GM12878 (cell line): ENCODE measurements at regions not wholly inside any gene's neighbourhood (a gene's known extent, or its start where the extent isn't known, plus 50 kb on each side); places are given as distances from the start of the nearest gene placed in this dataset.

Source experiments
- ATAC-seq: fragments of 200-7000 bp; cut with Tn5 transposase; 3 replicates; pipeline ENCODE4 v1.9.1; 2020; ENCODE audit warnings: mild to moderate bottlenecking, moderate library complexity
- BruUV-seq: library from RNA; stranded (reverse); fragments of 400-500 nt; replicated peaks from 2 replicates; lab custom pipeline; 2021; lab: Mats Ljungman, UMichigan
- CTCF ChIA-PET: fragments of 300-600 bp; sonication (Branson Sonifier 250); formaldehyde crosslinking; extraction: SDS; loops from one replicate; lab custom pipeline; 2021; ENCODE audit warnings: inconsistent platforms; lab: Yijun Ruan, JAX
- POLR2A ChIA-PET: fragments of 350-600 bp; formaldehyde crosslinking; extraction: SDS; loops from one replicate; lab custom pipeline; 2021; ENCODE audit warnings: inconsistent platforms; lab: Charles Lee
- RAD21 ChIA-PET: fragments of 300-600 bp; sonication (Branson Sonifier 250); formaldehyde crosslinking; loops from one replicate; lab custom pipeline; 2023; ENCODE audit warnings: antibody characterized with exemption; ENCODE audit not compliant: unreplicated experiment; lab: Charles Lee
- SMC1A ChIA-PET: fragments of 300-600 bp; sonication (Branson Sonifier 250); formaldehyde crosslinking; loops from one replicate; lab custom pipeline; 2023; ENCODE audit not compliant: unreplicated experiment, uncharacterized antibody; lab: Charles Lee
- DNase-seq: peaks from one replicate; pipeline ENCODE4 v3.0.0-alpha.2; 2011; ENCODE audit warnings: low read depth, low spot score
- FAIRE-seq: peaks from 3 replicates; lab custom pipeline; 2011; peaks lifted over from hg19 to GRCh38; lab: Jason Lieb, UNC
- H2AFZ ChIP-seq: 2 replicates; pipeline ENCODE4 v1.6.0; 2011; ENCODE audit warnings: low read depth, low read length, control low read depth; ENCODE audit not compliant: control insufficient read depth
- H3K27ac ChIP-seq: 2 replicates; pipeline ENCODE4 v1.5.1; 2011; ENCODE audit warnings: control low read depth; ENCODE audit not compliant: control insufficient read depth, insufficient read depth
- H3K27me3 ChIP-seq, 2 experiments: replicated peaks in 1 of 2; 2 replicates each; pipeline versions ENCODE4 v1.6.0 to v1.6.1; 2011; ENCODE audit warnings: low read length in 1 of 2; ENCODE audit not compliant: control insufficient read depth in 2 of 2, insufficient read depth in 2 of 2
- H3K36me3 ChIP-seq, 2 experiments: 2 replicates each; pipeline ENCODE4 v1.5.1; 2011; ENCODE audit warnings: low read length in 1 of 2; ENCODE audit not compliant: control insufficient read depth in 2 of 2, insufficient read depth in 2 of 2
- H3K4me1 ChIP-seq: 2 replicates; pipeline ENCODE4 v1.6.1; 2011; ENCODE audit warnings: mild to moderate bottlenecking, low read length, moderate library complexity, mixed read lengths; ENCODE audit not compliant: control insufficient read depth, insufficient read depth
- H3K4me2 ChIP-seq: 2 replicates; pipeline ENCODE4 v1.6.0; 2011; ENCODE audit warnings: control low read depth; ENCODE audit not compliant: control insufficient read depth, insufficient read depth
- H3K4me3 ChIP-seq: fragments of 200-600 bp; sonication (generic); 2 replicates; pipeline ENCODE4 v1.5.1; 2016
- H3K79me2 ChIP-seq: 2 replicates; pipeline ENCODE4 v1.6.0; 2011; ENCODE audit warnings: low read length; ENCODE audit not compliant: control insufficient read depth, insufficient read depth
- H3K9ac ChIP-seq: 2 replicates; pipeline ENCODE4 v1.8.0; 2011; ENCODE audit warnings: low read length, control low read depth, mixed read lengths; ENCODE audit not compliant: control insufficient read depth, insufficient read depth
- H3K9me3 ChIP-seq: replicated peaks from 3 replicates; pipeline ENCODE4 v1.5.1; 2011; ENCODE audit warnings: mild to moderate bottlenecking, low read length; ENCODE audit not compliant: control insufficient read depth, insufficient read depth
- H4K20me1 ChIP-seq: 2 replicates; pipeline ENCODE4 v1.6.0; 2011; ENCODE audit not compliant: control insufficient read depth, insufficient read depth
- BHLHE40 ChIP-seq, 2 experiments: fragments of 450-650 bp in 1 of 2; IDR thresholded peaks; 2 replicates each; pipeline ENCODE4 v1.6.1; 2011 to 2017; ENCODE audit warnings: low read depth in 2 of 2, borderline replicate concordance in 1 of 2, improper control_type of control experiment in 1 of 2, low read length in 1 of 2, mild to moderate bottlenecking in 1 of 2
- ESRRA ChIP-seq: IDR thresholded peaks from 2 replicates; pipeline ENCODE4 v1.6.1; 2012; ENCODE audit warnings: mild to moderate bottlenecking, low read length, improper control_type of control experiment
- JUNB ChIP-seq: IDR thresholded peaks from 2 replicates; pipeline ENCODE4 v1.6.1; 2016; ENCODE audit warnings: antibody characterized with exemption, mild to moderate bottlenecking
- MXI1 ChIP-seq: fragments of 150-350 bp; IDR thresholded peaks from 2 replicates; pipeline ENCODE4 v1.6.1; 2011; ENCODE audit warnings: low read depth, mild to moderate bottlenecking, inconsistent platforms, low read length, improper control_type of control experiment
- NFIC ChIP-seq: IDR thresholded peaks from 2 replicates; pipeline ENCODE4 v1.6.1; 2012; ENCODE audit warnings: low read depth, mild to moderate bottlenecking, inconsistent platforms, low read length, moderate library complexity
- NRF1 ChIP-seq: conservative IDR thresholded peaks from 2 replicates; pipeline ENCODE4 v1.6.1; 2011; ENCODE audit warnings: mild to moderate bottlenecking, low read depth, low read length, improper control_type of control experiment
- SMAD1 ChIP-seq: fragments of 450-650 bp; IDR thresholded peaks from 2 replicates; pipeline ENCODE4 v1.6.1; 2018; ENCODE audit warnings: mild to moderate bottlenecking, low read depth; ENCODE audit not compliant: partially characterized antibody
- STAT1 ChIP-seq: fragments of 450-650 bp; conservative IDR thresholded peaks from 2 replicates; pipeline ENCODE4 v1.6.1; 2014; ENCODE audit warnings: antibody characterized with exemption, mild to moderate bottlenecking
- WGBS: methylation state at CpG from one replicate; pipeline ENCODE4 v1.1.6; 2016; ENCODE audit warnings: low lambda C conversion rate; ENCODE audit not compliant: insufficient replicate concordance, insufficient coverage; ENCODE audit errors: missing lambda C conversion rate; 5-methylcytosine and 5-hydroxymethylcytosine counted together
- in situ Hi-C: fragments of 300-500 bp; cut with MboI; formaldehyde crosslinking; loops from 9 replicates; pipeline ENCODE4 v1.14.3; 2018; ENCODE audit warnings: mixed read lengths
- intact Hi-C: fragments of 100-400 bp; cut with micrococcal nuclease; formaldehyde crosslinking; loops from one replicate; pipeline ENCODE4 v1.14.2; 2022; ENCODE audit not compliant: unreplicated experiment
- TF ChIP-seq, protein P1 (sequence below): fragments of 150-350 bp; IDR thresholded peaks from 2 replicates; pipeline ENCODE4 v1.6.1; 2016; ENCODE audit warnings: low read depth, low read length
- TF ChIP-seq, protein P2 (sequence below): IDR thresholded peaks from 2 replicates; pipeline ENCODE4 v1.6.1; 2012; ENCODE audit warnings: low read depth, low read length, improper control_type of control experiment

DNA sequence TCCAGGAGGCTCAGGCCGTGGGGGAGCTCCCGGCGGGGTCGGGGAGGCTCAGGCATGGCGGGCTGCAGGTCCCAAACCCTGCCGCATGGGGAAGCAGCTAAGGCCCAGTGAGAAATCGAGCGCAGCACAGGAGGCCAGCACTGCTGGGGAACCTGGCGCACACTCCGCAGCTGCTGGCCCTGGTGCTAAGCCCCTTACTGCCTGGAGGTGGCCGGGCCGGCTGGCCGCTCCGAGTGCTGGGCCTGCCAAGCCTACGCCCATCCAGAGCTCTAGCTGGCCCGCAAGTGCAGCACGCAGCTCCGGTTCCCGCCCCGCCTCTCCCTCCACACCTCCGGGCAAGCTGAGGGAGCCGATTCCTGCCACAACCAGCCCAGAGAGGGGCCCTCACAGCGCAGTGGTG lies 1208.7 kb upstream of the TSPY4 start (continued):
- TF ChIP-seq, protein P1, sequence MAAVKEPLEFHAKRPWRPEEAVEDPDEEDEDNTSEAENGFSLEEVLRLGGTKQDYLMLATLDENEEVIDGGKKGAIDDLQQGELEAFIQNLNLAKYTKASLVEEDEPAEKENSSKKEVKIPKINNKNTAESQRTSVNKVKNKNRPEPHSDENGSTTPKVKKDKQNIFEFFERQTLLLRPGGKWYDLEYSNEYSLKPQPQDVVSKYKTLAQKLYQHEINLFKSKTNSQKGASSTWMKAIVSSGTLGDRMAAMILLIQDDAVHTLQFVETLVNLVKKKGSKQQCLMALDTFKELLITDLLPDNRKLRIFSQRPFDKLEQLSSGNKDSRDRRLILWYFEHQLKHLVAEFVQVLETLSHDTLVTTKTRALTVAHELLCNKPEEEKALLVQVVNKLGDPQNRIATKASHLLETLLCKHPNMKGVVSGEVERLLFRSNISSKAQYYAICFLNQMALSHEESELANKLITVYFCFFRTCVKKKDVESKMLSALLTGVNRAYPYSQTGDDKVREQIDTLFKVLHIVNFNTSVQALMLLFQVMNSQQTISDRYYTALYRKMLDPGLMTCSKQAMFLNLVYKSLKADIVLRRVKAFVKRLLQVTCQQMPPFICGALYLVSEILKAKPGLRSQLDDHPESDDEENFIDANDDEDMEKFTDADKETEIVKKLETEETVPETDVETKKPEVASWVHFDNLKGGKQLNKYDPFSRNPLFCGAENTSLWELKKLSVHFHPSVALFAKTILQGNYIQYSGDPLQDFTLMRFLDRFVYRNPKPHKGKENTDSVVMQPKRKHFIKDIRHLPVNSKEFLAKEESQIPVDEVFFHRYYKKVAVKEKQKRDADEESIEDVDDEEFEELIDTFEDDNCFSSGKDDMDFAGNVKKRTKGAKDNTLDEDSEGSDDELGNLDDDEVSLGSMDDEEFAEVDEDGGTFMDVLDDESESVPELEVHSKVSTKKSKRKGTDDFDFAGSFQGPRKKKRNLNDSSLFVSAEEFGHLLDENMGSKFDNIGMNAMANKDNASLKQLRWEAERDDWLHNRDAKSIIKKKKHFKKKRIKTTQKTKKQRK, result no peak
- TF ChIP-seq ESRRA, result no peak
- no peak for TF ChIP-seq JUNB
- TF ChIP-seq, protein P2, sequence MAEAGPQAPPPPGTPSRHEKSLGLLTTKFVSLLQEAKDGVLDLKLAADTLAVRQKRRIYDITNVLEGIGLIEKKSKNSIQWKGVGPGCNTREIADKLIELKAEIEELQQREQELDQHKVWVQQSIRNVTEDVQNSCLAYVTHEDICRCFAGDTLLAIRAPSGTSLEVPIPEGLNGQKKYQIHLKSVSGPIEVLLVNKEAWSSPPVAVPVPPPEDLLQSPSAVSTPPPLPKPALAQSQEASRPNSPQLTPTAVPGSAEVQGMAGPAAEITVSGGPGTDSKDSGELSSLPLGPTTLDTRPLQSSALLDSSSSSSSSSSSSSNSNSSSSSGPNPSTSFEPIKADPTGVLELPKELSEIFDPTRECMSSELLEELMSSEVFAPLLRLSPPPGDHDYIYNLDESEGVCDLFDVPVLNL, result no peak
- TF ChIP-seq BHLHE40 (IDR thresholded peaks at IDR 0.05; ENCODE audit: borderline replicate concordance in 1 of 2, low read depth in 2 of 2, low read length in 1 of 2), result no peak
- no peak for TF ChIP-seq NFIC
- TF ChIP-seq MXI1, result no peak

DNA sequence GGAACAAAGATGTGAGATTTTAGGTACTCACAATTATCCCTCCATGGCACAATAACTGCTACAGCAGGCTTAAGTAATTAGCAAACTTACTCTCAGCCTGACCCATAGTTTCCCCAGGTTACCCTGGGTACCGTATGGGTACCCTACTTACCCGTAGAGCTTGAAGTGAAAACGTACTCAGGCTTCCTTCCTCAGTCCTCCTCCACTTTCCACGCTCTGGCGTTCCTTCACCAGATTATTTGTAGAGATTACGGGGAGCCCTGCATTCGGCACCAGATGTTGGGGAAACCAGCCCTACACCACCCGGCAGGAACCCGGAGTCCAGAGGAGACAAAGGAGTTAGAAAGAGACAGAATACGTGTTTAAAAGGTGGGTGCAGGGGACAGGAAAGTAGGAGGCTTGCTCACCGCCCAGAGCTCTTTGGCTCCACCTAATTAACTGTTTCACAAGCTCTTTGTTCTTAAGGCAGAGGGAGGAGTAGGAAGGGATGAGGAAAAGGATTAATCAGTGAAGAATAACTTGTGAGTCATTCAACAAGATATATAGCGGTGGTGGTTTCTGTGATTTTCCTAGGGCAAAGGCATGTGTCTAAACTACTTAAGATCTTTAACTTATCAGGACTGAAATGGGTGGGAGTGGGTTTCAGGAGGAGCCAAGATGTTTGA lies 1211.2 kb upstream of the TSPY4 start:
- ATAC-seq (no peak), FAIRE-seq (no peak), DNase-seq (no peak)
- no TSS peak for BruUV-seq
- ChIA-PET SMC1A (no interaction called here), RAD21 (no interaction called here), POLR2A (no interaction called here), CTCF (no interaction called here)
- in situ Hi-C loops, result no loop called here
- TF ChIP-seq SMAD1, result no peak
- TF ChIP-seq STAT1, result no peak
- TF ChIP-seq NRF1, result no peak
- H3K4me1 ChIP-seq, result no peaks in the 10 kb centered on the region
- intact Hi-C loops, result no loop called here
- H3K4me3 ChIP-seq, result no peak overlapping the region
- no peak overlapping the region for H3K27ac ChIP-seq
- no peaks in the 10 kb centered on the region for H3K9me3 ChIP-seq
- H3K4me2 ChIP-seq, result no peak overlapping the region
- no CpG with 5 or more reads among the region's 12 CpGs for WGBS
- H4K20me1 ChIP-seq, result no peaks in the 10 kb centered on the region
- no peak overlapping the region for H3K9ac ChIP-seq
- H3K79me2 ChIP-seq, result no peaks in the 10 kb centered on the region
- no peaks in the 10 kb centered on the region for H3K27me3 ChIP-seq
- no peak overlapping the region for H2AFZ ChIP-seq
- no peaks in the 10 kb centered on the region for H3K36me3 ChIP-seq
